GM18505 (cell line): ENCODE measurements at regions not wholly inside any gene's neighbourhood (a gene's known extent, or its start where the extent isn't known, plus 50 kb on each side); places are given as distances from the start of the nearest gene placed in this dataset.

ENCODE experiments used
- ATAC-seq: cut with Tn5 transposase; IDR thresholded peaks from one replicate; pipeline ENCODE4 v1.9.1; 2021; ENCODE audit not compliant: unreplicated experiment
- POLR2A ChIP-seq: IDR thresholded peaks from 4 replicates; pipeline ENCODE4 v1.6.1; 2011; ENCODE audit warnings: borderline replicate concordance; ENCODE audit not compliant: insufficient read depth, insufficient read length; ENCODE audit errors: extremely low read depth

DNA sequence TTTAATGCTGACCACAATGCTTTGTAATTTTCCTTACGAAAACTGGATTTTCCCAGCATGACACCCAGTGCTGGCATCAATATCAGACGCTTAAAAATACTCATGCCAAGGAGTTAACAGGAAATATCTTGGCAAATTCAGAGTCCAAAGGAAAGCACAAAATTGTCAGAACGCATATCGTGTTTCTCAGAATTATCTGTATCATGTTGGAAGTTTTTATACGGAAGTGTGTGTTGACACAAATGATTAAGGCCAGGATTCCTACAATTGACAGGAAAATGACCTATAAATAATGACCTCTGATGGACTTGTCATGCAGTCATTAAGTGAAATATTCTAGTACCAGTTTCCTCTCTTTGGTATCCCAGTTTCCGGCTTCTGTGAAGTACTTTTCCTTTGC, 132.1 kb upstream of the TLL1 start:
- ATAC-seq = no peak
- no peak for TF ChIP-seq POLR2A

DNA sequence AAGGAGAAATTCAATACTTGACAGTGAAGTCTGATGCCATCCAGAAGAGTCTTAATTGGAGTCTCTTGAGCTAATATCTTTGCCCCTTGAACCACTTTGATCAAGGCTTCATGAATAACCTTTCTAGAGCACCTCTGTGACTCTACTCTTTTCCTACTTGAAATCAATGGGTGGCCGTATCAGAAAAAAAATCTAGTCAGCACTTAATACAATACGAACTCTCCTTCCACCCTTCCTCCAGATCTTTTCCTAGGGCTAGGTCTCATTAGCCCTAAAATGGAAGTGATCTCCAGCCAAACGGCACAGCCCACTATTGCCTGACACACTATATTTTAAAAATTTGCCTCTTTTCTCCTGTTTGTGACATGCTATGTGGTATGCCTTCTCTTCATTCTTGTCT, 129.6 kb upstream of the TLL1 start:
- TF ChIP-seq POLR2A = no peak
- ATAC-seq = no peak

DNA sequence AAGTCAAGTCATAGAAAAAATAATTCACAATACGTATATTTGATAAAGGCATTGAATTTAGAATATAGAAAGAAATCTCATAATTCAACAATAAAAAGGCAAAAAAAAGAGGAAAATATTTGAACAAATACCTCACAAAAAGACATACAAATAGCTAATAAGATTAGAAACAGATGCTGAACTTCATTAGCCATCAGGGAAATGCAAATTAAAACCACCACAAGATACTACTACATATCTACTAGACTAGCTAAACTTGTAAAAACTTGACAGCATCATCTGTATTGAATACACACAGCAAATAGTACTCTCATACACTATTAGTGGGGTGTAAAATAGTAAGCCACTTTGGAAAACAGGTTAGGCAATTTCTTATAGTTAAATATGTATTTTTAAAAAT, 128.7 kb upstream of the TLL1 start:
- ATAC-seq = no peak
- no peak for TF ChIP-seq POLR2A

DNA sequence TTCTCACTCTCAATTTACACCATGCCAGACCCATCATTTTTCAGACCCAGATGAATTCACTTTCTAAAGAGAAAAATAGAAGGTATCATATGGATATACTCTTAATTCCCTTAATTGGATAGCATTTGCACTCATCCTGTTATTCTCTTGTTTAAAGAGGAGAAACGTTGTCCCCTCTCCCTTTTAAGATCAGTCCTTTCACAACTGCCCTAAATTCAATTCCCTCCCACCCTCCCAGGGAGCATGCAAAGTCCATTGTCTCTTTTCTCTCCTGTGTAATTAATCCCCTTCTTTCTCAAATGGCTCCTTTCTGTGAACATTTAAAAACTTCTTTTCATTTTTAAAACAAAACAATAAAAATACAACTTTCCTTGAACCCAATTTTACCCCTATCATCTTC, 124.7 kb upstream of the TLL1 start:
- no peak for ATAC-seq
- no peak for TF ChIP-seq POLR2A

DNA sequence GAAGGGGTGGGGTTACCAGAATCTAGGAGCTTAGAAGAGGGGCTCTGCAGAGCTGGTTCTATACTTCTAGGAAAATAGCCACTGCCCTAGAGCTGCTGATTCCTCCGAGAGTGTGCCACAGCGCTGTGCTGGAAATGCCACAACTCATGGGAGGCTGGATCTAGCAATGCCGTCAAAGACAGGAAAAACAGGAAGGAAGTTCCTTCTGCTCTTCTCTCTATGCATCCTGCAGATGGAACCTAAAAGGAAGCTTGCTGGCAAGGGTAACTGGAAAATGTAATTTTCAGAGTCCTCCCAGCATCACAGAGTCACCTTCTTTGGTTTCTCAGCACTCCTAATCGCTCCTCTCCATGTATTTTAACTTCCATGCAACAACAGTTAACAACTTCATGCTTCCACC, 121.2 kb upstream of the TLL1 start:
- no peak for ATAC-seq
- no peak for TF ChIP-seq POLR2A

DNA sequence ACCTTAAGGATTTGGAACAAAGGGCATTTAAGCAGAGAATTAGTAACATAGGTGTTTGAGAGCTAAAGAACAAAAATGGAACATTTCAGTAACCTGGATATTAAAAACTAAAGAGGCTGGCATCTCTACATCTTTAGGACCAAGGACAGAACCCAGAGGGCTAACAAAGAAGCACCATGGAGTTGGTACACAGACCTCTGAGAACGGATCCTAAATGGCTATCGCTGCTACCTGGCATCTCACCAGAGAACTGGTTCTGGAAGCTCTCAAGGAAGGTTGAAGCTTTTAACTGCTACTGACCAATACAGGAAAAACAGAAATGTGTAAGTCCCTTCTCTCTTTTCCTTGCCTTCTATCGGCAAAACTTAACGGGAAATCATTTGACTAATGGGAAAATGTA, 118.4 kb upstream of the TLL1 start:
- no peak for TF ChIP-seq POLR2A
- no peak for ATAC-seq

DNA sequence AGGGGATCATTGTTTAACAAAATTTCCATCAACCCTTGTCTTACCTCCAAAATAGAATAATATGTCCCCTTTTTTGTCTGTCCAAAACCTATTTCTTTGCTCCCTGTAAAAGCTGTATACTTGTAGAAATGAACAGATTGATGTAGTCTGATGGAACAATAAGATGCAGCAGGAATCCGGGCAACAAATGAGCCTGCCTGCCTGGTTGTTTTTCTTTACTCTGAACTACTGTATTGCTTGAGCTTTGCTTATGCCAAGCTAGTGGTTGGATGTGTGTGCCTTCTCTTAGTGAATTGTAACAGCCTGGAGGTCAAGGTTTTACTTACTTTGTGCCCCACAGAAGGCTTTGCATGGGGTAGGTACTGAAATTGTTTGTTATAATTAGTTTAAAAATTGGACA, 116.2 kb upstream of the TLL1 start:
- ATAC-seq = no peak
- TF ChIP-seq POLR2A = no peak

DNA sequence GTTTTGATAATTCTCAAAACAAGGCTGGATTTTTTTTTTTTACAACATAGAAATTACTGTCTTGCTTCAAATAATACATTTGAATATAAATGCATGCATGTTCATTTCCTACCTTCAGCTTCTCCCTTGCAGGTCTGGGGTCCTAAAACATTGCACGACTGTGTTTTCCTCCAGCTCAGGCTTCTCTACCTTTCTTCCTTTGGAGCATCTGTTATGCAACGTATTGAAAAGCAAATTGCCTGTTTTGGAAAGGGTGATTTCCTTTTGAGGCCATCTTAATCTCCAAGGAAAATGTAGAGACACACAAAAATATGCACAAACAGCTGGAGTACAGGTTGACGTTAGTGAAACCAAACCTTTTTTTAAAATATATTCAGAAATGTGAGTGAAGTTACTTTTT, 115.6 kb upstream of the TLL1 start:
- no peak for TF ChIP-seq POLR2A
- no peak for ATAC-seq

- TF ChIP-seq POLR2A = no peak
- ATAC-seq = no peak
Measured at GRCh38 chr4:165758086-165758485, 115.0 kb upstream of the TLL1 start.

- no peak for ATAC-seq
- TF ChIP-seq POLR2A = no peak
Measured at GRCh38 chr4:165760182-165760581, 112.9 kb upstream of the TLL1 start.

GRCh38 chr4:165761963-165762362, 111.1 kb upstream of the TLL1 start:
- ATAC-seq = no peak
- TF ChIP-seq POLR2A = no peak

- no peak for ATAC-seq
- TF ChIP-seq POLR2A = no peak
Measured at GRCh38 chr4:165763640-165764039, 109.4 kb upstream of the TLL1 start.

GRCh38 chr4:165765053-165765452, 108.0 kb upstream of the TLL1 start:
- ATAC-seq = no peak
- no peak for TF ChIP-seq POLR2A

DNA sequence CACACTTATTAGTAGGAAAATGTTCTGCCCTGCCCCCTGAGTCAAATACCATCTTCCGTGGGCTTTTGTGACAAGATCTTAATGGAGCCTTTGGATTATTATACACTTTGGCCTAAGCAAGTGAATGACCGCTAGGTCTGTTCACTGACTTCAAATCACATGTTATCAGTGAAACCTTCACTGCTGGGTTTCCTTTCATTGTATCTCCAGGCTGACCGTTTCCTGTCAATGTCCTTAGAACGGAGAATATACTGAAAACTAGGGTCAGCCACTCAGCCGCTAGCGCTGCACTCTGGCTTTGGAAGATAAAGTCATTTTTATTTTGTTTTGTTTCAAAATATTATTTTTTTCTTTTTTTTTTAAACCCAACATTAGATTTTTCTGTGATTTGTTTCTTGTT, 107.0 kb upstream of the TLL1 start:
- TF ChIP-seq POLR2A = no peak
- no peak for ATAC-seq

- ATAC-seq = no peak
- no peak for TF ChIP-seq POLR2A
Measured at GRCh38 chr4:165766976-165767375, 106.1 kb upstream of the TLL1 start.

GRCh38 chr4:165767671-165768070, 105.4 kb upstream of the TLL1 start:
- ATAC-seq = no peak
- no peak for TF ChIP-seq POLR2A

GRCh38 chr4:165768281-165768680, 104.8 kb upstream of the TLL1 start:
- TF ChIP-seq POLR2A = no peak
- ATAC-seq = no peak

- TF ChIP-seq POLR2A = no peak
- ATAC-seq = no peak
Measured at GRCh38 chr4:165774326-165774725, 98.7 kb upstream of the TLL1 start.
